K562 (cell line): ENCODE measurements at regions not wholly inside any gene's neighbourhood (a gene's known extent, or its start where the extent isn't known, plus 50 kb on each side); places are given as distances from the start of the nearest gene placed in this dataset.

Source experiments
- ATAC-seq: fragments of 200-7000 bp; cut with Tn5 transposase; 3 replicates; pipeline ENCODE4 v1.9.1; 2020; ENCODE audit warnings: moderate library complexity
- BruUV-seq: library from RNA; stranded (reverse); fragments of 400-500 nt; replicated peaks from 2 replicates; lab custom pipeline; 2021; lab: Mats Ljungman, UMichigan
- CTCF ChIA-PET: fragments of 300-600 bp; formaldehyde crosslinking; extraction: SDS; loops from one replicate; lab custom pipeline; 2021; ENCODE audit warnings: low intra/inter-chr PET ratio; lab: Yijun Ruan, JAX
- POLR2A ChIA-PET: fragments of 300-600, 350-650 bp; sonication (Branson Sonifier 250); formaldehyde crosslinking; extraction: SDS; loops from one replicate; lab custom pipeline; 2021; ENCODE audit warnings: antibody characterized with exemption, inconsistent platforms; lab: Yijun Ruan, JAX
- DNase-seq, 4 experiments: peaks; one replicate each; pipeline versions ENCODE4 v3.0.0 to v3.0.0-alpha.2; 2011 to 2018; ENCODE audit warnings: low spot score in 3 of 4, mixed read lengths in 3 of 4; ENCODE audit errors: extremely low read depth in 1 of 4
- FAIRE-seq: peaks from 2 replicates; lab custom pipeline; 2011; peaks lifted over from hg19 to GRCh38; lab: Jason Lieb, UNC
- H2AFZ ChIP-seq: 2 replicates; pipeline ENCODE4 v1.6.0; 2011; ENCODE audit warnings: low read depth, low read length, control low read depth, inconsistent platforms
- H3K27ac ChIP-seq: fragments of 200-600 bp; 3 replicates; pipeline ENCODE4 v1.8.0; 2011; ENCODE audit warnings: low read depth, mild to moderate bottlenecking, control low read depth, inconsistent platforms, low read length, moderate library complexity, mixed read lengths; ENCODE audit errors: extremely low read depth
- H3K27me3 ChIP-seq, 2 experiments: fragments of 300-600 bp in 1 of 2; 2 replicates in 1 of 2; 3 replicates in 1 of 2; pipeline versions ENCODE4 v1.6.0 to v1.8.0; 2011; ENCODE audit warnings: inconsistent platforms in 2 of 2, low read length in 2 of 2, mild to moderate bottlenecking in 1 of 2, mixed read lengths in 1 of 2, moderate library complexity in 1 of 2; ENCODE audit not compliant: control insufficient read depth in 2 of 2, insufficient read depth in 2 of 2
- H3K36me3 ChIP-seq: fragments of 300-600 bp; 3 replicates; pipeline ENCODE4 v1.8.0; 2011; ENCODE audit warnings: mild to moderate bottlenecking, low read length, inconsistent platforms; ENCODE audit not compliant: control insufficient read depth, insufficient read depth
- H3K4me1 ChIP-seq, 2 experiments: fragments of 200-600 bp in 1 of 2; replicated peaks in 1 of 2; 2 replicates in 1 of 2; 3 replicates in 1 of 2; pipeline versions ENCODE4 v1.5.1 to v1.8.0; 2011; ENCODE audit warnings: inconsistent platforms in 2 of 2, low read length in 2 of 2, mild to moderate bottlenecking in 1 of 2, mixed read lengths in 1 of 2, moderate library complexity in 1 of 2; ENCODE audit not compliant: control insufficient read depth in 2 of 2, insufficient read depth in 2 of 2
- H3K4me2 ChIP-seq: 2 replicates; pipeline ENCODE4 v1.6.1; 2011; ENCODE audit warnings: low read length, control low read depth, inconsistent platforms, mixed read lengths; ENCODE audit not compliant: insufficient read depth
- H3K4me3 ChIP-seq: fragments of 200-600 bp; sonication (generic), shearing (Covaris generic); 2 replicates; pipeline ENCODE4 v1.5.1; 2016; ENCODE audit warnings: control low read depth, inconsistent platforms
- H3K79me2 ChIP-seq: fragments of 200-600 bp; 3 replicates; pipeline ENCODE4 v1.8.0; 2011; ENCODE audit warnings: low read length, inconsistent platforms; ENCODE audit not compliant: control insufficient read depth, insufficient read depth
- H3K9ac ChIP-seq, 2 experiments: 2 replicates each; pipeline versions ENCODE4 v1.6.0 to v1.6.1; 2011; ENCODE audit warnings: low read depth in 2 of 2, low read length in 2 of 2, control low read depth in 1 of 2, inconsistent platforms in 1 of 2, mild to moderate bottlenecking in 1 of 2, mixed read lengths in 1 of 2; ENCODE audit not compliant: insufficient read depth in 1 of 2
- H3K9me1 ChIP-seq: one replicate; pipeline ENCODE4 v1.6.0; 2011; ENCODE audit warnings: inconsistent platforms, mild to moderate bottlenecking, low read length, moderate library complexity; ENCODE audit not compliant: control insufficient read depth, insufficient read depth
- H3K9me3 ChIP-seq: replicated peaks from 2 replicates; pipeline ENCODE4 v1.5.1; 2011; ENCODE audit warnings: low read depth, low read length, inconsistent platforms; ENCODE audit not compliant: control insufficient read depth, insufficient read depth
- H4K20me1 ChIP-seq: replicated peaks from 2 replicates; pipeline ENCODE4 v1.6.1; 2011; ENCODE audit warnings: low read length, inconsistent platforms, mixed read lengths; ENCODE audit not compliant: control insufficient read depth, insufficient read depth
- CBX5 ChIP-seq: IDR thresholded peaks from 2 replicates; pipeline ENCODE4 v1.6.1; 2014; ENCODE audit warnings: low read depth, borderline replicate concordance
- HMG20B ChIP-seq: fragments of 250-450 bp; sonication (Bioruptor Pico); IDR thresholded peaks from 2 replicates; pipeline ENCODE4 v1.5.0; 2021; ENCODE audit warnings: mild to moderate bottlenecking
- MBD2 ChIP-seq: sonication (generic); IDR thresholded peaks from 2 replicates; pipeline ENCODE4 v1.6.1; 2016; ENCODE audit warnings: low read depth, borderline replicate concordance
- MCM2 ChIP-seq: fragments of 450-650 bp; IDR thresholded peaks from 2 replicates; pipeline ENCODE4 v1.6.1; 2017; ENCODE audit warnings: low read depth, mild to moderate bottlenecking
- MECOM ChIP-seq: fragments of 250-450 bp; sonication (Bioruptor Pico); IDR thresholded peaks from 2 replicates; pipeline ENCODE4 v1.8.0; 2022; ENCODE audit warnings: inconsistent platforms
- NCOA2 ChIP-seq, 2 experiments: fragments of 450-650 bp; IDR thresholded peaks; 2 replicates each; pipeline ENCODE4 v1.6.1; 2018; ENCODE audit warnings: mild to moderate bottlenecking in 2 of 2, moderate library complexity in 1 of 2; ENCODE audit not compliant: partially characterized antibody in 2 of 2
- SAFB ChIP-seq: fragments of 200-400 bp; formaldehyde crosslinking; IDR thresholded peaks from 2 replicates; pipeline ENCODE4 v1.6.1; 2017; ENCODE audit warnings: low read depth, low read length, borderline replicate concordance
- SMARCB1 ChIP-seq: IDR thresholded peaks from 2 replicates; pipeline ENCODE4 v1.6.1; 2011; ENCODE audit warnings: improper control_type of control experiment, low read depth; ENCODE audit not compliant: insufficient read length
- SP1 ChIP-seq: sonication (generic); formaldehyde crosslinking; IDR thresholded peaks from 2 replicates; pipeline ENCODE4 v1.8.1; 2022; ENCODE audit warnings: mild to moderate bottlenecking, missing genetic modification reagents
- ZBTB8A ChIP-seq: fragments of 450-650 bp; IDR thresholded peaks from 2 replicates; pipeline ENCODE4 v1.6.1; 2018; ENCODE audit warnings: mild to moderate bottlenecking, moderate library complexity; ENCODE audit not compliant: partially characterized antibody
- ZNF583 ChIP-seq: fragments of 250-450 bp; sonication (Bioruptor Pico); IDR thresholded peaks from 2 replicates; pipeline ENCODE4 v1.4.0; 2020
- ZNF639 ChIP-seq, 2 experiments: fragments of 200-800 bp in 1 of 2; sonication (Bioruptor generic) in 1 of 2; sonication (generic) in 1 of 2; formaldehyde crosslinking in 1 of 2; IDR thresholded peaks in 1 of 2; conservative IDR thresholded peaks in 1 of 2; 2 replicates each; pipeline versions ENCODE4 v1.5.0 to v1.6.1; 2016 to 2020; ENCODE audit warnings: missing compliant biosample characterization in 1 of 2, missing genetic modification characterization in 1 of 2, missing genetic modification reagents in 1 of 2
- WGBS: fragments of 100-300 bp; shearing (Covaris generic); methylation state at CpG from one replicate; pipeline ENCODE4 v1.1.6; 2016; ENCODE audit warnings: low coverage, mixed read lengths; ENCODE audit not compliant: insufficient coverage; ENCODE audit errors: missing lambda C conversion rate; 5-methylcytosine and 5-hydroxymethylcytosine counted together
- in situ Hi-C: fragments of 300-500 bp; cut with MboI; formaldehyde crosslinking; loops from 4 replicates; pipeline ENCODE4 v1.15.0; 2018; ENCODE audit warnings: inconsistent platforms, mixed read lengths
- intact Hi-C: fragments of 100-400 bp; cut with micrococcal nuclease; formaldehyde crosslinking; loops from 2 replicates; pipeline ENCODE4 v1.14.2; 2022
- TF ChIP-seq, protein P1 (sequence below): IDR thresholded peaks from 2 replicates; pipeline ENCODE4 v1.6.1; 2014; ENCODE audit warnings: antibody characterized with exemption
- TF ChIP-seq, protein P2 (sequence below): sonication (generic); formaldehyde crosslinking; IDR thresholded peaks from 2 replicates; pipeline ENCODE4 v1.9.0; 2022; ENCODE audit warnings: mild to moderate bottlenecking, missing genetic modification reagents
- TF ChIP-seq, protein P3 (sequence below): fragments of 450-650 bp; formaldehyde crosslinking; IDR thresholded peaks from 2 replicates; pipeline ENCODE4 v1.4.0; 2020; ENCODE audit warnings: mild to moderate bottlenecking

DNA sequence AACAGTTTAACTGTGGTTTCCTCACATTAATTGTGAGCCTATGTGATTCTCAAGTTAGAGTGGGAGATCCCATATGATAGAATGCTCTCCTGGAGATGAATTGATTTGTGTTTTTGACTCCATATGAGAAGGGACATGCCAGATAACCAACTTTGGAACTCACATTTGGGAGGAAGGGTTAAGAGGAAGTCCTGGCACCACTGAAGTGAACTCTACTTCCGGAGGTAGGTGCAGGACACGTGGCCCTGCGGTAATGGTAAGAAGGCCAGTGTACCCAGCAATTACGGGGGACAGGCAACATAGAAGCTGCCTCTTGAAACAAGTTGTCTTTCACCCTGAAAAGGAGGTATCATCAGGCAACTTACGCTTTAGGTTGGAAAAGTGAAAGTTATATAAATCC lies 146.6 kb upstream of the RFX3 start:
- WGBS, result 33% methylated on average over 5 of the region's 5 CpGs
- intact Hi-C loops, result no loop called here
- no peak for FAIRE-seq

DNA sequence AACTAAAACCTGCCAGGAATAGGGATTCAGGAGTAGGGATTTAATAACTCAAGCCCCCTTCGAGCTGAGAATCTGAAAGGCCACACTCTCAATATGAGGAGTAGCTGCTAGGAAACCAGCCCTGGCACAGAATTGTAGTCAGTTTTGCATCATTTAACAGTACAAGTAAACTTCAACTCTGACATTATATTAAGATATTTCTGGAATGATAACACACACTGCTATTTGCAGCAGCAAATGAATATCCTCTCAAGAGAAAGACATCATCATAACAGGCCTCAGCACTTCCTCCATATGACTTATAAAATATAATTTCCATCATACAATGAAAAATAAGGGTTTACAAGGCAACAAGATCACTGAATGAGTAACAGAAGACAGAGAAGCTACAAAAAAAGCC lies 138.2 kb upstream of the RFX3 start:
- 20% methylated on average over 1 of the region's 1 CpG for WGBS
- no peak overlapping the region for H3K9ac ChIP-seq
- DNase-seq, result no peak
- in situ Hi-C loops (no loop called here), intact Hi-C loops (no loop called here)
- H3K4me3 ChIP-seq, result no peak overlapping the region
- CTCF ChIA-PET, result no interaction called here
- ATAC-seq, result no peak
- no peaks in the 10 kb centered on the region for H3K79me2 ChIP-seq
- no peaks in the 10 kb centered on the region for H3K9me1 ChIP-seq
- BruUV-seq, result no TSS peak
- no peaks in the 10 kb centered on the region for H3K9me3 ChIP-seq
- POLR2A ChIA-PET, result interaction anchor here (1.0 kb wide), 1 partner anchor 11 kb away, joined by 3 read pairs; no protein-coding TSS in a partner anchor
- no peaks in the 10 kb centered on the region for H3K4me1 ChIP-seq
- no peak overlapping the region for H3K27ac ChIP-seq
- H4K20me1 ChIP-seq, result no peaks in the 10 kb centered on the region
- no peak overlapping the region for H2AFZ ChIP-seq
- no peak for FAIRE-seq
- H3K36me3 ChIP-seq, result no peaks in the 10 kb centered on the region
- H3K27me3 ChIP-seq, result no peaks in the 10 kb centered on the region
- H3K4me2 ChIP-seq, result no peak overlapping the region
- TF ChIP-seq, protein P1, sequence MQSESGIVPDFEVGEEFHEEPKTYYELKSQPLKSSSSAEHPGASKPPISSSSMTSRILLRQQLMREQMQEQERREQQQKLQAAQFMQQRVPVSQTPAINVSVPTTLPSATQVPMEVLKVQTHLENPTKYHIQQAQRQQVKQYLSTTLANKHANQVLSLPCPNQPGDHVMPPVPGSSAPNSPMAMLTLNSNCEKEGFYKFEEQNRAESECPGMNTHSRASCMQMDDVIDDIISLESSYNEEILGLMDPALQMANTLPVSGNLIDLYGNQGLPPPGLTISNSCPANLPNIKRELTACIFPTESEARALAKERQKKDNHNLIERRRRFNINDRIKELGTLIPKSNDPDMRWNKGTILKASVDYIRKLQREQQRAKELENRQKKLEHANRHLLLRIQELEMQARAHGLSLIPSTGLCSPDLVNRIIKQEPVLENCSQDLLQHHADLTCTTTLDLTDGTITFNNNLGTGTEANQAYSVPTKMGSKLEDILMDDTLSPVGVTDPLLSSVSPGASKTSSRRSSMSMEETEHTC, result no peak
- TF ChIP-seq MECOM (CRISPR knock-in tag), result no peak
- no peak for TF ChIP-seq ZNF583 (CRISPR knock-in tag)
- TF ChIP-seq MCM2, result no peak
- TF ChIP-seq NCOA2 (IDR thresholded peaks at IDR 0.05; ENCODE audit: partially characterized antibody in 2 of 2), result no peak
- TF ChIP-seq SMARCB1, result no peak
- no peak for TF ChIP-seq ZNF639 (CRISPR knock-in tag; conservative IDR thresholded peaks at IDR 0.05 in 1 of 2, IDR thresholded peaks at IDR 0.05 in 1 of 2)
- no peak for TF ChIP-seq SAFB

More for the DNA sequence above, 146.6 kb upstream of the RFX3 start:
- DNase-seq, result no peak
- H3K79me2 ChIP-seq, result no peaks in the 10 kb centered on the region
- no peaks in the 10 kb centered on the region for H4K20me1 ChIP-seq
- H3K36me3 ChIP-seq, result no peaks in the 10 kb centered on the region
- TF ChIP-seq HMG20B (CRISPR knock-in tag) (no peak), SP1 (CRISPR knock-in tag) (no peak), MBD2 (no peak), ZBTB8A (no peak), CBX5 (no peak)
- TF ChIP-seq, protein P2, sequence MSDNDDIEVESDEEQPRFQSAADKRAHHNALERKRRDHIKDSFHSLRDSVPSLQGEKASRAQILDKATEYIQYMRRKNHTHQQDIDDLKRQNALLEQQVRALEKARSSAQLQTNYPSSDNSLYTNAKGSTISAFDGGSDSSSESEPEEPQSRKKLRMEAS, result no peak
- TF ChIP-seq, protein P3, sequence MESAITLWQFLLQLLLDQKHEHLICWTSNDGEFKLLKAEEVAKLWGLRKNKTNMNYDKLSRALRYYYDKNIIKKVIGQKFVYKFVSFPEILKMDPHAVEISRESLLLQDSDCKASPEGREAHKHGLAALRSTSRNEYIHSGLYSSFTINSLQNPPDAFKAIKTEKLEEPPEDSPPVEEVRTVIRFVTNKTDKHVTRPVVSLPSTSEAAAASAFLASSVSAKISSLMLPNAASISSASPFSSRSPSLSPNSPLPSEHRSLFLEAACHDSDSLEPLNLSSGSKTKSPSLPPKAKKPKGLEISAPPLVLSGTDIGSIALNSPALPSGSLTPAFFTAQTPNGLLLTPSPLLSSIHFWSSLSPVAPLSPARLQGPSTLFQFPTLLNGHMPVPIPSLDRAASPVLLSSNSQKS (CRISPR knock-in tag), result no peak
- TF ChIP-seq, all 486 proteins: peak for 0
- POLR2A ChIA-PET, result interaction anchor here (0.6 kb wide), 1 partner anchor 145 kb away, joined by 3 read pairs; no protein-coding TSS in a partner anchor
- H3K4me3 ChIP-seq, result no peak overlapping the region
- H3K9ac ChIP-seq, result no peak overlapping the region
- no peaks in the 10 kb centered on the region for H3K9me3 ChIP-seq
- H3K9me1 ChIP-seq, result no peaks in the 10 kb centered on the region
- no peak for ATAC-seq
- no peak overlapping the region for H2AFZ ChIP-seq
- H3K27ac ChIP-seq, result no peak overlapping the region
- CTCF ChIA-PET, result no interaction called here
- H3K4me1 ChIP-seq, result no peaks in the 10 kb centered on the region
- in situ Hi-C loops, result no loop called here
- no TSS peak for BruUV-seq
- no peaks in the 10 kb centered on the region for H3K27me3 ChIP-seq
- no peak overlapping the region for H3K4me2 ChIP-seq
